Vagina (tissue), 2 donors: ENCODE measurements at regions not wholly inside any gene's neighbourhood (a gene's known extent, or its start where the extent isn't known, plus 50 kb on each side); places are given as distances from the start of the nearest gene placed in this dataset.

Source experiments
- POLR2AphosphoS5 ChIP-seq, 2 donors: sonication (generic); formaldehyde crosslinking; IDR thresholded peaks; one replicate each; pipeline ENCODE4 v1.9.0; 2017; ENCODE audit warnings: antibody characterized with exemption in 2 of 2, mild to moderate bottlenecking in 2 of 2, low read depth in 1 of 2; ENCODE audit not compliant: insufficient read depth in 1 of 2
- TF ChIP-seq, protein P1 (sequence below), 3 experiments: fragments of 450-650 bp in 2 of 3; fragments of 200-600 bp in 1 of 3; sonication (generic) in 1 of 3; IDR thresholded peaks; one replicate each; pipeline ENCODE4 v1.5.1; 2017 to 2019; ENCODE audit warnings: antibody characterized with exemption in 3 of 3, mild to moderate bottlenecking in 2 of 3, moderate library complexity in 2 of 3

DNA sequence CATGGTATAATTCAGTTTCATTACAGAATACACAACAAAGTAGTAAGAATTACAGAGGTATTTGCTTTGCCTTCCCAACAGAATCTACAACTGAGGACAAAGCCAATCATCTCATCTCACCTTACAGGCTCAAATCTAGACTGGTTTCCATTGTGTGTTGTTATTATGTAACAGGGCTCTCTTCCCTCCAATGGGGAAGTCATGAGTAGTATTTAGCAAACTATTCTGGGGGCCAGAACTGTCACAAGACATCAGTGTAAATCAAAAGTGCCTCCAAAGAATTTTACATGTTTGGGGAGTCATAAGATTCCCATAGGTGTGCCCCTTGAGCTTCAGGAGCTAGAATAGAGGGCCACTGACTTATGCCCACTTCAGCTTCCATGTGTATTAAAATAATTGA, 187.0 kb upstream of the EDNRB start:
- TF ChIP-seq, protein P1, sequence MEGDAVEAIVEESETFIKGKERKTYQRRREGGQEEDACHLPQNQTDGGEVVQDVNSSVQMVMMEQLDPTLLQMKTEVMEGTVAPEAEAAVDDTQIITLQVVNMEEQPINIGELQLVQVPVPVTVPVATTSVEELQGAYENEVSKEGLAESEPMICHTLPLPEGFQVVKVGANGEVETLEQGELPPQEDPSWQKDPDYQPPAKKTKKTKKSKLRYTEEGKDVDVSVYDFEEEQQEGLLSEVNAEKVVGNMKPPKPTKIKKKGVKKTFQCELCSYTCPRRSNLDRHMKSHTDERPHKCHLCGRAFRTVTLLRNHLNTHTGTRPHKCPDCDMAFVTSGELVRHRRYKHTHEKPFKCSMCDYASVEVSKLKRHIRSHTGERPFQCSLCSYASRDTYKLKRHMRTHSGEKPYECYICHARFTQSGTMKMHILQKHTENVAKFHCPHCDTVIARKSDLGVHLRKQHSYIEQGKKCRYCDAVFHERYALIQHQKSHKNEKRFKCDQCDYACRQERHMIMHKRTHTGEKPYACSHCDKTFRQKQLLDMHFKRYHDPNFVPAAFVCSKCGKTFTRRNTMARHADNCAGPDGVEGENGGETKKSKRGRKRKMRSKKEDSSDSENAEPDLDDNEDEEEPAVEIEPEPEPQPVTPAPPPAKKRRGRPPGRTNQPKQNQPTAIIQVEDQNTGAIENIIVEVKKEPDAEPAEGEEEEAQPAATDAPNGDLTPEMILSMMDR (IDR thresholded peaks at IDR 0.05): no peak
- no peak for TF ChIP-seq POLR2AphosphoS5 (IDR thresholded peaks at IDR 0.05; ENCODE audit: insufficient read depth in 1 of 2, low read depth in 1 of 2)
